ENCODE measurements at regions not wholly inside any gene's neighbourhood (a gene's known extent, or its start where the extent isn't known, plus 50 kb on each side); places are given as distances from the start of the nearest gene placed in this dataset.

DNA sequence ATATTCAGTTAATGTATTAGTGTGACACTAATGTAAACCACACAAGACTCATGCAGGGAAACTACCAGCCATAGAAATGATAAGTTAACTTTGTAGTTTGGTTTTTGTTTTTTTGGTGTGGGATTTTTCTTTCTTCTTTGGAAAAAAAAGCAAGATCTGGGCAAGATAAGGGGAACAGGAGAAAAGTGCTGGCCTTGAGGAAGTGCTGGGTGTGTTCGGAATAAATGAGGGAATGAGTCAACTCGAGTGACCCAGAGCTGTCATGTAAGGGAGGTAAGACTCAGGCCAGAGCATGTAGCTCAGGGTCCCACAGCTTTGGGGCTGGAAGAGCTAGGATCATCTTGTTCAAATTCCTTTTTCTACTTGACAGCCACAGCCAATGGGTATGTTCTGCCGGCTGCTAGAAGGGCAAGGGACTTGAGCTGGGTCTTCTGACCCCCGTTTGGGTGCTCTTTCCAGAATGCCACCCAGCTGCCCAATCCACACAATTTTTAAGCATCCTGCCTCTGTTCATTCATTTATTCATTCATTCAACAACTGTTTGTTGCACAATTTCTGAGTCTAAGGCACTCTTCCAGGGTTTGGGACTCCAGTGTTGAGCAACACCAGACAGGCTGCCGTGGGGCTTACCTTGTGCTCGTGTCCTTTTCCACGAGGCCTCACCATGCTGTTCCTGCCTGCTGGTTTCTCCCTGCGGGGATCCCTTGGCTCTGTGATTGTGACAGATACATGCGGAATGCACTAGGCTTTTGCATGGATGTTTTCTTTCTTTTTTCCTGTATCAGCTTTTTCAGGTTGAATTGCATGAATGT lies 54.5 kb downstream of the CLDN34 start:
- DNase-seq (ENCODE audit: low read depth in 2 of 3, low spot score in 2 of 3): no peak

GRCh38 chrX:10022273-10022541 lies 55.0 kb downstream of the CLDN34 start:
- no peak for DNase-seq (ENCODE audit: low read depth in 2 of 3, low spot score in 2 of 3)

DNA sequence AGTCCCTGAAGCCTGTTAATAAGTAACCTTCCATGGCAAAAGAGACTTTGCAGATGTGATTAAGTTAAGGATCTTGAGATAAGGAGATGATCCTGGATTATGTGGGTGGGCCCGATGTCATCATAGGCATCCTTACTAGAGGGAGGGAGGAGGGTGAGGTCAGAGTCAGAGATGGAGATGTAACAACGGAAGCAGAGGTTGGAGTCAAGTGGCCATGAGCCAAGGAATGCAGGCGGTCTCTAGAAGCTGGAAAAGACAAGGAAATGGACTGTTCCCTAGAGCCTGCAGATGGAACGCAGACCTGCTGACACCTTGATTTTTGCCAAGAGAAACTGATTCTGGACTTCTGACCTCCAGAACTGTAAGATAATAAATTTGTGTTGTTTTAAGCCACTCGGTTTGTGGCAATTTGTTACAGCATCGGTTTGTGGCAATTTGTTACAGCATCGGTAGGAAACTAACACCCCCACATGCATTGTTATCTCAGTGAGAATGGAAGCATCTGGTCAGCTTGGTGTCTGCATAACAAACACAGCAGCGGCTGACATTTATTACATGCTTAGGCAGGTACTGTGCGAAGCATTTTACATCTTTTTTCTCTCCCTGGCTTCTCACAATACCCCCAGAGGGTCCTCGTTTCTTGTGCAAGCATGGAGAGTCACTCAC lies 55.6 kb downstream of the CLDN34 start:
- no peak for DNase-seq (ENCODE audit: low read depth in 2 of 3, low spot score in 2 of 3)

DNA sequence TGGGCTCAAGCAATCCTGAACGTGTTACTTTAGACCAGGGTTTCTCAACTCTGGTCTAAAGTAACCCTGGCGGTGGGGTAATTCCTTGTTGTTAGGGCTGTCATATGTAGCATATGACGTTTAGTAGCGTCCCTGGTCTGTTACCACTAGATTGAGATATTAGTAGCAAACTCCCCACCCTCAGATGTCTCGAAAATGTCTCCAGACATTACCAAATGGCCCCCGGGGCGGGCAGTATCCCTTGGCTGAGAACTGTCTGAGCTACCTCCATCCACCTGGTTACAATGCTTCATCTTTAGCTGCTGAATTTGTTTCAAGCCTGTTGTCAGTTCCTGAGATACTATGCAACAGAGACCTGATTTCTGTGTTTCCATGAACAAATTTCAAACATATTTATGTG lies 56.7 kb downstream of the CLDN34 start:
- no peak for DNase-seq (ENCODE audit: low read depth in 2 of 3, low spot score in 2 of 3)

DNA sequence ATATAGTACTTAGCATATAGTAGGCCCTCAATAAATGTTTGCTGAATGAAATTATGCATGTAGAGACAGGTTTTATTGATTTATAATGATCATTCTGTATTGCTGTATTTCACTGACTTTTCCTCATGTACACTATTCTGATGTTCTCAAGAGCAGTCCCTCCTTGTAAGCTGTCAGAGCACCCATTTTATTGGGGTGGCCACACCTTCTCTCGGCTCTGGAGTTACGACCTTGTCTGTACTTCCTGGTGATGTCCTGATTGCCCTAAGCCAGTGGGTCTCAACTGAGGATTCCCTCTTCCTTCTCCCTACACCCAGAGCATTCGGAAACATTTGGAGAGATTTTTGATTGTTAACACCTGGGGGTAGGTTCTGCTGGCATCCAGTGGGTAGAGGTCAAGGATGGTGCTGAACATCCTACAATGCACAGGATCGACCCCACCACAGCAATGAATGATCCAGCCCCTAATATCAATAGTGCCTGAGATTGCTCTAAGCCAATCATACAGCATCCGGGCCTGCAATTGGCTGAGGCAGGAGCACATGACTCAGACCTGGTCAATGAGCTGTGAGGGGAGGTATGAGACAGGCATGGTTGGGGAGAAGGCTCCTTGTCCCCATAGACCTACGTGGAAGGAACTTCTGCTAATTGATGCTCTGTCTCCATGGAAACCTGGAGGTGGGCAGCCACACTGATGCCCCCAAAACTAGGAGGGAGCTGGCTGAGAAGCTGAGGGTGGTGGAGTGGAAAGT lies 58.8 kb downstream of the CLDN34 start:
- no peak for DNase-seq (ENCODE audit: low read depth in 2 of 3, low spot score in 2 of 3)

GRCh38 chrX:10028283-10029104 lies 61.3 kb downstream of the CLDN34 start:
- no peak for DNase-seq (ENCODE audit: low read depth in 2 of 3, low spot score in 2 of 3)

GRCh38 chrX:10030570-10030969 lies 63.4 kb downstream of the CLDN34 start:
- no peak for DNase-seq (ENCODE audit: low read depth in 2 of 3, low spot score in 2 of 3)

DNA sequence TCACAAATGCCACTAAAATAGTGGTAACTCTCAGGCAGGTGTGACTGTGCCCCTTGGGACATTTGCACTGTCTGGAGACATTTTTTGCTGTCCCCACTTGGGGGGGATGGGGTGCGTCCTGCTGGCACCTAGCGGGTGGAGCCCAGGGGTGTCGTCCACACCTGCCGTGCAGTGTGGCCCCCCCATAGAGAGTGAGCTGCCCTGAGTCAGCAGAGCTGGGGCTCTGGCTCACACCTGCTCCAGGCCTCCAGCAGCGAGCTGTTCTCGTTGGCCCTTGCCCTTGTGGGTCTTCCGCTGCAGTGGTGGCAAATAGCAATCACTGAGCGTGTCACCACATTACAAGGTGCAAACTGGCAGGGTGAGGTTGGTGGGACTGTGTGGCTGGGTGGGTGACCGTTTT lies 64.6 kb downstream of the CLDN34 start:
- no peak for DNase-seq (ENCODE audit: low read depth in 2 of 3, low spot score in 2 of 3)

GRCh38 chrX:10032147-10032546 lies 65.0 kb downstream of the CLDN34 start:
- peak in 1 of 3 donors; percentile 17 for DNase-seq (ENCODE audit: low read depth in 2 of 3, low spot score in 2 of 3)

GRCh38 chrX:10033375-10034007 lies 66.3 kb downstream of the CLDN34 start:
- no peak for DNase-seq (ENCODE audit: low read depth in 2 of 3, low spot score in 2 of 3)

GRCh38 chrX:10034740-10035260 lies 67.6 kb downstream of the CLDN34 start:
- no peak for DNase-seq (ENCODE audit: low read depth in 2 of 3, low spot score in 2 of 3)

DNA sequence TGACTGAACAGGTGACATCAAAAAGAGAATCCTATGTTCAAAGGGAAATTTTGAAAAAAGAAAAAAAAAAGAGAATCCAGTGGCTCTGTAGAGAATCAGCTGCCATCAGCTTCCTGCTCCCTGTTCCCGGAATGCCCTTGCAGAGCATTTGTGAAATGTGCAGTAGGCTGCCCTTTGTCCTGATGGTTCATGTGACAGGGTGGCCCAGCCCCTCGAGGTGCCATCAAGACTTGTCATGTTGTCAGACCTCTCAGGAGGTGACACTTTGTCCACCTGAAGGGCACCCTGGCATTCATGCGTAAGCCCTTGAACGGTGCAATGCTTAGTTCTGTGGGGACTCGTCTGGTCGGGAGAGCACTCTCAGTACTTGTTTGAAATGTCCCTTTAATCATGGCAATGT lies 71.4 kb downstream of the CLDN34 start:
- DNase-seq (ENCODE audit: low read depth in 2 of 3, low spot score in 2 of 3): no peak

- DNase-seq (ENCODE audit: low read depth in 2 of 3, low spot score in 2 of 3): no peak
These were observed 72.9 kb downstream of the CLDN34 start for GRCh38 chrX:10039821-10040793.

- no peak for DNase-seq (ENCODE audit: low read depth in 2 of 3, low spot score in 2 of 3)
These were observed 73.8 kb downstream of the CLDN34 start for GRCh38 chrX:10040961-10041360.

DNA sequence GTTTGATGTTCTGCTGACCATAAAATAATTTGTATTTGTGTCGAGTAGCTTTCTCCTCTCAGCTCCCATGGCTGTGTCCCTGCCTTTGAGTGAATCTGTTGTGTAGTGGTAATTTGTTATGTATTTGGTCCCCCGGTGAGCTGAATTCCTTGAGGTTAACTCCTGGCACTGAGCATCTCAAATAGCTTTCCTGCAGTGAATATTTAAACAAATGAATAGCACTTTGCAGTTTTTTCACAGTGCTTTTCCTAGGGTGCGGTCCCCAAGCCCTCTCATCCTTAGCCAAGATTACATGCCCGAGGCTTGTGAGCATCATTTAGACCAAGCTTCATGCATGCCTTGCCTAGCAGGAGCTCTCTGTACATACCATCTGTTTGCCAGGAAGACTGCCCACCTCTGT lies 74.2 kb downstream of the CLDN34 start:
- no peak for DNase-seq (ENCODE audit: low read depth in 2 of 3, low spot score in 2 of 3)

- no peak for DNase-seq (ENCODE audit: low read depth in 2 of 3, low spot score in 2 of 3)
These were observed 74.9 kb downstream of the CLDN34 start for GRCh38 chrX:10042055-10042454.

- DNase-seq (ENCODE audit: low read depth in 2 of 3, low spot score in 2 of 3): no peak
These were observed 76.2 kb downstream of the CLDN34 start for GRCh38 chrX:10043386-10043785.

DNA sequence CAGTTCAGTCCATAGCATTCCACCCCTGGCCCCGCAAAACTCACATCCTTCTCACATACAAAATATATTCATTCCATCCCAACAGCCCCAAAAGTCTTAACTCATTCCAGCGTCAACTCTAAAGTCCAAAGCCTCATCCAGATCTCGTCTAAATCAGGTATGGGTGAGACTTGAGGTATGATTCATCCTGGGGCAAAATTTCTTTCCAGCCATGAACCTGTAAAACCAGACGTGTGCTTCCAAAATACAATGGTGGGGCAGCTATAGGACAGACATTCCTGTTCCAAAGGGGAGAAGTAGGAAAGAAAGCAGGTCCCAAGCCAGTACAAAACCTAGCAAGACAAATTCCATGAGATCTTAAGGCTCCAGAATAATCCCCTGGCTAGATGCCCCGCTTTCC lies 76.9 kb downstream of the CLDN34 start:
- DNase-seq (ENCODE audit: low read depth in 2 of 3, low spot score in 2 of 3): no peak

GRCh38 chrX:10045327-10046000 lies 78.3 kb downstream of the CLDN34 start:
- DNase-seq (ENCODE audit: low read depth in 2 of 3, low spot score in 2 of 3): peak in 2 of 3 donors; percentile 39 to 59
